ENCODE measurements at regions not wholly inside any gene's neighbourhood (a gene's known extent, or its start where the extent isn't known, plus 50 kb on each side); places are given as distances from the start of the nearest gene placed in this dataset.

GRCh38 chr9:87070336-87070735 lies 123.0 kb upstream of the GAS1 start:
- TF ChIP-seq, protein P1, sequence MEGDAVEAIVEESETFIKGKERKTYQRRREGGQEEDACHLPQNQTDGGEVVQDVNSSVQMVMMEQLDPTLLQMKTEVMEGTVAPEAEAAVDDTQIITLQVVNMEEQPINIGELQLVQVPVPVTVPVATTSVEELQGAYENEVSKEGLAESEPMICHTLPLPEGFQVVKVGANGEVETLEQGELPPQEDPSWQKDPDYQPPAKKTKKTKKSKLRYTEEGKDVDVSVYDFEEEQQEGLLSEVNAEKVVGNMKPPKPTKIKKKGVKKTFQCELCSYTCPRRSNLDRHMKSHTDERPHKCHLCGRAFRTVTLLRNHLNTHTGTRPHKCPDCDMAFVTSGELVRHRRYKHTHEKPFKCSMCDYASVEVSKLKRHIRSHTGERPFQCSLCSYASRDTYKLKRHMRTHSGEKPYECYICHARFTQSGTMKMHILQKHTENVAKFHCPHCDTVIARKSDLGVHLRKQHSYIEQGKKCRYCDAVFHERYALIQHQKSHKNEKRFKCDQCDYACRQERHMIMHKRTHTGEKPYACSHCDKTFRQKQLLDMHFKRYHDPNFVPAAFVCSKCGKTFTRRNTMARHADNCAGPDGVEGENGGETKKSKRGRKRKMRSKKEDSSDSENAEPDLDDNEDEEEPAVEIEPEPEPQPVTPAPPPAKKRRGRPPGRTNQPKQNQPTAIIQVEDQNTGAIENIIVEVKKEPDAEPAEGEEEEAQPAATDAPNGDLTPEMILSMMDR (IDR thresholded peaks at IDR 0.05), result no peak

GRCh38 chr9:87071473-87071872 lies 124.2 kb upstream of the GAS1 start:
- TF ChIP-seq, protein P1 (IDR thresholded peaks at IDR 0.05), result no peak

- TF ChIP-seq, protein P1 (IDR thresholded peaks at IDR 0.05), result no peak
Observed at GRCh38 chr9:87073692-87074091, 126.4 kb upstream of the GAS1 start.

DNA sequence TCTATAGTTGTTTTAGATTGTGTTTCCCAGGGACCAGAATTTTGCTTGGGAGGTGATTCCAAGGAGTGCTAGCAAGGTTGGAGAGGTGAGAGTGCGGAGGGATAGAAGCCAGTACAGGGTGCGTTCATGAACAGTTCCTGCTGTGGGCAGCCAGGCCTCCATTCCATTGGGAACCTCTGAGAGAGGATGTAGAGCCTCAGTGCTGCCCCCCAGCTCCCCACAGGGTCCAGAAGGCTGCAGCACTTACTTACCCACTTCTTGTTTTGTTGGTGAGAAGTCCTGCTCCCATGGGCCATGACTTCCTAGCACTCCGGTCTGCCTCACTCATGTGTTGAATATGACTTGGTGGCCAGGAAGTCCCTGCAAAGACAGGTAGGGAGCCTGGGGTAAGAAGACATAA lies 128.2 kb upstream of the GAS1 start:
- TF ChIP-seq, protein P1 (IDR thresholded peaks at IDR 0.05), result no peak

DNA sequence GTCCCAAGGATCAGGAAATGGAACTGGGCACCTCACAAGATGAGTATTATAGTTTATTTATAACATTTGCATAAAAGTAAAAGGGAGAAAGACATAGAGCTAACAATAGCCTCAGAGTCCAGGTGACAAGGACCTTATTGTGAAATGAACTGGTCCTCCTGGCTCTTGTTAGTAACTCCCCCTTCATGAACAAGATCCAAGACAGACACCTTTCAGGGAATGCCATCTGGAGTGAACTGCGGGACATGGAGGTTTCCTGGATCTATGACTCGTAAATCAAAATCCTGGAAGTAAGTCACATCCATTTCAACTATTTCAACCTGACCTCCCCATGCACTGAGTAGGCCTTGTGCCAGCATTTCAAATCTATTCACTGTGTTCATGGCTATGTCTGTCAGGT lies 129.5 kb upstream of the GAS1 start:
- TF ChIP-seq, protein P1 (IDR thresholded peaks at IDR 0.05), result no peak

DNA sequence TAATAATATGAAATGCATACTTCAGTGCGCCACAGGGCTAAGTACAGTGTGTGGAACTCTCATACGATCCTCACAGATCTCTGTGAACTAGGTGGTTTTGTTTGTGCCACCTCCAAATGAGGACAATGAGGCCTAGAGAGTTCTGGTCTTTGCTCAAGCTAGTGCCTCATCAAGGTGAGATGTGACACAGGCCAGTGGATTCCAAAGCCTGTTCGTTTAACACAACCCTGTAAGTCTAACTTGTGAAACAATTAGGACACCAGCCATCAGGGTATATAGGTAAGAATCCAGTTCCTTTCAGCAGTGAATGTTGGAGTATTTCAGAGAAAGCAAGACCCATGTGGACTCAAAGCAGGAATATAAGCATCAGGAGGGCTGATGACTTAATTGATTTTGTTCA lies 130.7 kb upstream of the GAS1 start:
- TF ChIP-seq, protein P1 (IDR thresholded peaks at IDR 0.05), result no peak

- TF ChIP-seq, protein P1 (IDR thresholded peaks at IDR 0.05), result peak; percentile 50
Observed at GRCh38 chr9:87080512-87081264, 133.4 kb upstream of the GAS1 start.

- TF ChIP-seq, protein P1 (IDR thresholded peaks at IDR 0.05), result no peak
Observed at GRCh38 chr9:87081503-87081902, 134.2 kb upstream of the GAS1 start.
